Erythroblast (primary cell): ENCODE measurements at regions not wholly inside any gene's neighbourhood (a gene's known extent, or its start where the extent isn't known, plus 50 kb on each side); places are given as distances from the start of the nearest gene placed in this dataset.

Experiments used
- GATA1 ChIP-seq: IDR thresholded peaks from 2 replicates; pipeline ENCODE4 v1.6.1; 2011; ENCODE audit warnings: low read depth, mild to moderate bottlenecking, control low read depth, low read length, moderate library complexity
- POLR2A ChIP-seq: IDR thresholded peaks from 2 replicates; pipeline ENCODE4 v1.6.1; 2011; ENCODE audit warnings: mild to moderate bottlenecking, low read length

- TF ChIP-seq POLR2A (no peak), GATA1 (no peak)
These were observed 328.4 kb downstream of the TPBG start for GRCh38 chr6:82691997-82692396.
